AG04450 (cell line): ENCODE measurements at regions not wholly inside any gene's neighbourhood (a gene's known extent, or its start where the extent isn't known, plus 50 kb on each side); places are given as distances from the start of the nearest gene placed in this dataset.

Experiments
- CTCF ChIA-PET: fragments of 300-600, 350-600 bp; formaldehyde crosslinking; extraction: SDS; loops from one replicate; lab custom pipeline; 2022; ENCODE audit warnings: antibody characterized with exemption, inconsistent platforms; lab: Charles Lee
- POLR2A ChIA-PET: fragments of 350-600 bp; formaldehyde crosslinking; extraction: SDS; loops from one replicate; lab custom pipeline; 2021; ENCODE audit warnings: antibody characterized with exemption, inconsistent platforms; lab: Yijun Ruan, JAX
- DNase-seq: peaks from one replicate; pipeline ENCODE4 v3.0.0-alpha.2; 2011; ENCODE audit warnings: low read depth, low spot score
- H3K27ac ChIP-seq: one replicate; pipeline ENCODE4 v1.5.1; 2012; ENCODE audit warnings: low read depth, low read length, control low read depth
- H3K27me3 ChIP-seq: one replicate; pipeline ENCODE4 v1.6.0; 2012; ENCODE audit warnings: low read length; ENCODE audit not compliant: control insufficient read depth, insufficient read depth
- H3K4me3 ChIP-seq: 2 replicates; pipeline ENCODE4 v1.5.1; 2011; ENCODE audit warnings: mild to moderate bottlenecking, low read depth, low read length, control low read depth
- H3K9me3 ChIP-seq: 2 replicates; pipeline ENCODE4 v1.5.1; 2012; ENCODE audit warnings: low read length; ENCODE audit not compliant: control insufficient read depth, insufficient read depth
- TF ChIP-seq, protein P1 (sequence below): IDR thresholded peaks from 2 replicates; pipeline ENCODE4 v1.5.1; 2011; ENCODE audit warnings: low read depth, low read length, control low read depth, inconsistent platforms

- Histone ChIP-seq H3K4me3 (no peak overlapping the region), H3K9me3 (no peaks in the 10 kb centered on the region), H3K27ac (no peak overlapping the region), H3K27me3 (no peaks in the 10 kb centered on the region)
- CTCF ChIA-PET: no interaction called here
- TF ChIP-seq, protein P1, sequence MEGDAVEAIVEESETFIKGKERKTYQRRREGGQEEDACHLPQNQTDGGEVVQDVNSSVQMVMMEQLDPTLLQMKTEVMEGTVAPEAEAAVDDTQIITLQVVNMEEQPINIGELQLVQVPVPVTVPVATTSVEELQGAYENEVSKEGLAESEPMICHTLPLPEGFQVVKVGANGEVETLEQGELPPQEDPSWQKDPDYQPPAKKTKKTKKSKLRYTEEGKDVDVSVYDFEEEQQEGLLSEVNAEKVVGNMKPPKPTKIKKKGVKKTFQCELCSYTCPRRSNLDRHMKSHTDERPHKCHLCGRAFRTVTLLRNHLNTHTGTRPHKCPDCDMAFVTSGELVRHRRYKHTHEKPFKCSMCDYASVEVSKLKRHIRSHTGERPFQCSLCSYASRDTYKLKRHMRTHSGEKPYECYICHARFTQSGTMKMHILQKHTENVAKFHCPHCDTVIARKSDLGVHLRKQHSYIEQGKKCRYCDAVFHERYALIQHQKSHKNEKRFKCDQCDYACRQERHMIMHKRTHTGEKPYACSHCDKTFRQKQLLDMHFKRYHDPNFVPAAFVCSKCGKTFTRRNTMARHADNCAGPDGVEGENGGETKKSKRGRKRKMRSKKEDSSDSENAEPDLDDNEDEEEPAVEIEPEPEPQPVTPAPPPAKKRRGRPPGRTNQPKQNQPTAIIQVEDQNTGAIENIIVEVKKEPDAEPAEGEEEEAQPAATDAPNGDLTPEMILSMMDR: no peak
- POLR2A ChIA-PET: no interaction called here
- DNase-seq: no peak
Observed at GRCh38 chr1:83766241-83766691, 232.7 kb downstream of the TTLL7 start.

GRCh38 chr1:83765125-83765524 lies 233.8 kb downstream of the TTLL7 start:
- Histone ChIP-seq H3K27me3 (peaks cover 3% of the 10 kb centered on the region), H3K27ac (no peak overlapping the region), H3K4me3 (no peak overlapping the region), H3K9me3 (no peaks in the 10 kb centered on the region)
- ChIA-PET CTCF (no interaction called here), POLR2A (no interaction called here)
- DNase-seq: no peak
- TF ChIP-seq, protein P1: no peak

- Histone ChIP-seq H3K4me3 (no peak overlapping the region), H3K27me3 (peaks cover 3% of the 10 kb centered on the region), H3K27ac (no peak overlapping the region), H3K9me3 (no peaks in the 10 kb centered on the region)
- TF ChIP-seq, protein P1: no peak
- ChIA-PET CTCF (interaction anchor here (0.7 kb wide), 1 partner anchor 69 kb away, joined by 5 read pairs; no protein-coding TSS in a partner anchor), POLR2A (no interaction called here)
- DNase-seq: no peak
Observed at GRCh38 chr1:83764209-83764608, 234.7 kb downstream of the TTLL7 start.

DNA sequence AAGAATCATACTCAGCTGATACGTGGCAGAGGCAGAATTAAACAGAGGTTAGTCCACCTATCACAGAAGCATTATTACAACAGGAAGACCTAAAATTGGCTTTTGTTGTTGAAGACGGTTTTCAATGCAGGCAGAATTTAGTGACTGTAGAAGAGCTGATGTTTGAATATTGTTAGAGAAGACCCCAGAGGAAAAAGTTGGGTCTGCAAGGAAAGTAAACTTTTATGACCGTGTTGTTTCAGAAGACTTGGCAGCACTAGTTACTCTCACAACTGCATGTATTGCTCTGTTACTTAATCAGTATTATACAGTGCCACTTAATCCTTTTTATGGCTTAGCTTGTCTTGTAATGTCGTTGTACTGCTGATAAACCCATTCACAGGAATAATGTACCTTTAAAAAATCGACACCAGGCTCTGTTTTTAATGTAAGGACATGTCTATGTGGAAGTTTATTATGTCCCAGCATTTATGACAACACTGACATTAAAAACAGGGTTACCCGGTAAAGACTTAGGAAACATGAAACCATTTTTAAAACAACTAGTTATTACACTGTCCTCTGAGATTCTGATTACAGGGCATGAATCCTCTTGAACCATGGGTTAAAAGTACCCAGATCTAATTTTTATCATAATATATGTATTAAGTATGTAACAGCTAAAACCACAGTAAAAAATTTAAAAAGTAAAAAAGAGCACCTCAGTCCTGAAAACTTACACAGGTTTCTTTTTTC lies 235.4 kb downstream of the TTLL7 start:
- Histone ChIP-seq H3K9me3 (no peaks in the 10 kb centered on the region), H3K4me3 (no peak overlapping the region), H3K27me3 (peaks cover 3% of the 10 kb centered on the region), H3K27ac (no peak overlapping the region)
- no peak for DNase-seq
- ChIA-PET CTCF (interaction anchor here (0.7 kb wide), 1 partner anchor 68 kb away, joined by 5 read pairs; no protein-coding TSS in a partner anchor), POLR2A (no interaction called here)
- TF ChIP-seq, protein P1: no peak

- Histone ChIP-seq H3K27ac (no peak overlapping the region), H3K27me3 (peaks cover 3% of the 10 kb centered on the region), H3K9me3 (no peaks in the 10 kb centered on the region), H3K4me3 (no peak overlapping the region)
- DNase-seq: no peak
- TF ChIP-seq, protein P1: no peak
- CTCF ChIA-PET: no interaction called here
- POLR2A ChIA-PET: no interaction called here
Observed at GRCh38 chr1:83762416-83762815, 236.5 kb downstream of the TTLL7 start.
